ENCODE measurements at regions not wholly inside any gene's neighbourhood (a gene's known extent, or its start where the extent isn't known, plus 50 kb on each side); places are given as distances from the start of the nearest gene placed in this dataset.

DNA sequence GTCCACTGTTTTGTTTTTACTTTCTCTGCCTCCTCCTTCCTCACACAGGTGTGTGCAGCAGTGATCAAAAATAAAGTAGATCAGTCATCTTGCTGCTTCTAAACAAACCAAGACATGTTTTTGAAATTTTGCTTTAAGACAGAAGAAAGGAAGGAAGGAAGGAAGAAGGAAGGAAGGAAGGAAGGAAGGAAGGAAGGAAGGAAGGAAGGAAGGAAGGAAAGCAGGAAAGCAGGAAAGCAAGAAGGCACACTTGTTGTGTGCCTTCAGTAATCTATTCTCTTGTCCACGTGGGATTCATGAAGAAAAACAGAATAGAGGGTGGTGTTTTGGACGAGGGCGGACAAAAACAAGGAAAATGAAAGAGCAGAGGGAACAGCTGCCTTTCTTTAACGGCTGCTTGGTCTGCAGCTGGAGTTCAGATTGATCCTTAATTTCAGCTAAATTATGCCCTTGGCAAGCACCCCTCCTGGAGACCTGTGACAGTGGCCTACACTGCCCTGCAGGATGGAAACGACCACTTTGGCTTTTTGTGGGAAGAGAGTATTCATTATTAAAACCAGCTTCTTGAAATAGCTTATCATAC, 188.5 kb upstream of the IRX3 start:
- Histone ChIP-seq H3K36me3 (no peaks in the 10 kb centered on the region), H3K27ac (no peak overlapping the region), H3K4me3 (no peak overlapping the region), H3K4me1 (ENCODE audit: control insufficient read depth in 1 of 2, low read depth in 2 of 2) (no peaks in the 10 kb centered on the region), H3K27me3 (replicated peaks; ENCODE audit: insufficient read depth) (no peaks in the 10 kb centered on the region), H3K9me3 (no peaks in the 10 kb centered on the region)
- DNase-seq (ENCODE audit: low spot score) (no peak), ATAC-seq (ENCODE audit: insufficient number of reproducible peaks, low FRiP score, low read depth) (no peak)
- TF ChIP-seq, protein P1, sequence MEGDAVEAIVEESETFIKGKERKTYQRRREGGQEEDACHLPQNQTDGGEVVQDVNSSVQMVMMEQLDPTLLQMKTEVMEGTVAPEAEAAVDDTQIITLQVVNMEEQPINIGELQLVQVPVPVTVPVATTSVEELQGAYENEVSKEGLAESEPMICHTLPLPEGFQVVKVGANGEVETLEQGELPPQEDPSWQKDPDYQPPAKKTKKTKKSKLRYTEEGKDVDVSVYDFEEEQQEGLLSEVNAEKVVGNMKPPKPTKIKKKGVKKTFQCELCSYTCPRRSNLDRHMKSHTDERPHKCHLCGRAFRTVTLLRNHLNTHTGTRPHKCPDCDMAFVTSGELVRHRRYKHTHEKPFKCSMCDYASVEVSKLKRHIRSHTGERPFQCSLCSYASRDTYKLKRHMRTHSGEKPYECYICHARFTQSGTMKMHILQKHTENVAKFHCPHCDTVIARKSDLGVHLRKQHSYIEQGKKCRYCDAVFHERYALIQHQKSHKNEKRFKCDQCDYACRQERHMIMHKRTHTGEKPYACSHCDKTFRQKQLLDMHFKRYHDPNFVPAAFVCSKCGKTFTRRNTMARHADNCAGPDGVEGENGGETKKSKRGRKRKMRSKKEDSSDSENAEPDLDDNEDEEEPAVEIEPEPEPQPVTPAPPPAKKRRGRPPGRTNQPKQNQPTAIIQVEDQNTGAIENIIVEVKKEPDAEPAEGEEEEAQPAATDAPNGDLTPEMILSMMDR (IDR thresholded peaks at IDR 0.05), result no peak

DNA sequence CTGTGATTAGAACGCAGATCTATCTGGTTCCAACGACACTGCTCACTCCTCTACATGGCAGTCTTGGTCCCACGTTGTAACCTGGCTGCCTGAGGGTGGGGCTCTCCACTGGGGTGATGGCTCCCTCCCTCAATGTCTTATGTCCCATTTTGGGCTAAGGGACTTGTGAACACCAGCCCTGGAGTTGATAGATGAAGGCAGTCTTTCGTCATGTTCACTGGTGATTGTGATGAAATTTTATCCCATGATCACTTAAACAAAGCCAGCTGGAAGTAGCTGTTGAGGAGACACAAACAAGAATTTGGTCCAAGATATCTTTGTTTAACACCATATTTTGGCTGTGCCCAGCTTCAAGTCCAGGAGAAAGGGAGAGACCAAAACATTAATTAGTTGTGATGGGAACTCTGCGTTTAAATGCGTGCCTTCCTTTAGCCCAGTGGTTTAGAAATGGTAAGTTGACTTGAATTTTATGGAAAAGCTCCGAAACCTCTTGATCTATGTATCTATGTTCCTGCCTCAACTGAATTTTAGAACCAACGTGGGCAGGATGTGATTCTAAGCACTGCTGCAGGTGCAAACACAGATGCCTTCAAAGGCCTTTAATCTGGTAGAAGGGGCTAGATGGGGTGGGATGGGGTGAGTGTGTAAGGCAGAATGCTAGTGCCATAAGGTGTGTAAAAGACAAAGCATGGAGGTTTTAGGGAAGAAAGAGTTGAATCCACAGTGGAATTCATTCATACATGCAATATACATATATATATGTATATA, 186.8 kb upstream of the IRX3 start:
- H3K27me3 ChIP-seq (replicated peaks; ENCODE audit: insufficient read depth), result no peaks in the 10 kb centered on the region
- H3K27ac ChIP-seq, result no peak overlapping the region
- H3K4me1 ChIP-seq (ENCODE audit: control insufficient read depth in 1 of 2, low read depth in 2 of 2), result no peaks in the 10 kb centered on the region
- no peaks in the 10 kb centered on the region for H3K9me3 ChIP-seq
- ATAC-seq (ENCODE audit: insufficient number of reproducible peaks, low FRiP score, low read depth) (no peak), DNase-seq (ENCODE audit: low spot score) (no peak)
- H3K4me3 ChIP-seq, result no peak overlapping the region
- TF ChIP-seq, protein P1 (IDR thresholded peaks at IDR 0.05), result no peak
- no peaks in the 10 kb centered on the region for H3K36me3 ChIP-seq

DNA sequence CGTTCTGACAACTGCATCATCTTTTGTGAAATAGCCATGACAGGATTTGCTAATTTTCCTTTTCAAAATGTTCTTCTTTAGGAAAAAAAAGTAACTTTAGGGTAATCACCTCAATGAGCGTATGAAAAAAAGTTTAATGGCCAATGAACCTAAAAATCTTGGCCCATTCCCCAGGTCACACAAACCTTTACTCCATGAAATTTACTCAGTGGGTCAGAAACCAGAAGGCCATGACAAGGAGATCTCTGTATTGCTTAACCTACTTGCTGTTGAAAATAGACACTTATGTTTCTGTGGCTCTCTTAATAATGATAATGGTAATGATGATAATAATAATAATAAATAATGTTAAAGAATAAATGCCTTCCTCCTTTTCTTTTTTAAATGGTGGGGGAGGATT, 180.8 kb upstream of the IRX3 start:
- TF ChIP-seq, protein P1 (IDR thresholded peaks at IDR 0.05), result no peak
- no peak overlapping the region for H3K4me3 ChIP-seq
- no peaks in the 10 kb centered on the region for H3K9me3 ChIP-seq
- no peaks in the 10 kb centered on the region for H3K4me1 ChIP-seq (ENCODE audit: control insufficient read depth in 1 of 2, low read depth in 2 of 2)
- no peak overlapping the region for H3K27ac ChIP-seq
- no peaks in the 10 kb centered on the region for H3K27me3 ChIP-seq (replicated peaks; ENCODE audit: insufficient read depth)
- ATAC-seq (ENCODE audit: insufficient number of reproducible peaks, low FRiP score, low read depth) (no peak), DNase-seq (ENCODE audit: low spot score) (no peak)
- no peaks in the 10 kb centered on the region for H3K36me3 ChIP-seq

DNA sequence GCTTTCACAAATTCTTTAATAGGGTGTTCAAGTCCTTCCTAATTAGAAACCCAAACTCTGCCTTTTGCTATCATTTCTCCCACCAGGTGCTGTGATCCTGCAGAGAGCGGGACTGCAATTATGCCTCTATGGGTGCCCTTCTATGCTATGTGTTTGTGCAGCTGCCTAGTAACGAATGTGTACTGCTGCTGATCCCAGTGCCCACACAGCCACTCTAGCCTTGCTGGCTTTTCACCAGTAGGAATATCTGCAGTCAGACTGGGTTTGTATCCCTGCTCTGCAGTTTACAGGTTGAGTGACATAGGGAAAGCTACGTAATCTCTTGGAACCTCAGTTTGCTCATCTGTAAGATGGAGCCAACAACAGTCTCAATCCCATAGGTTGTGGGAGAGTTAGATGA, 179.6 kb upstream of the IRX3 start:
- H3K4me3 ChIP-seq, result no peak overlapping the region
- no peaks in the 10 kb centered on the region for H3K9me3 ChIP-seq
- ATAC-seq (ENCODE audit: insufficient number of reproducible peaks, low FRiP score, low read depth), result no peak
- H3K4me1 ChIP-seq (ENCODE audit: control insufficient read depth in 1 of 2, low read depth in 2 of 2), result no peaks in the 10 kb centered on the region
- no peak overlapping the region for H3K27ac ChIP-seq
- no peaks in the 10 kb centered on the region for H3K27me3 ChIP-seq (replicated peaks; ENCODE audit: insufficient read depth)
- TF ChIP-seq, protein P1 (IDR thresholded peaks at IDR 0.05), result no peak
- no peaks in the 10 kb centered on the region for H3K36me3 ChIP-seq
- no peak for DNase-seq (ENCODE audit: low spot score)

DNA sequence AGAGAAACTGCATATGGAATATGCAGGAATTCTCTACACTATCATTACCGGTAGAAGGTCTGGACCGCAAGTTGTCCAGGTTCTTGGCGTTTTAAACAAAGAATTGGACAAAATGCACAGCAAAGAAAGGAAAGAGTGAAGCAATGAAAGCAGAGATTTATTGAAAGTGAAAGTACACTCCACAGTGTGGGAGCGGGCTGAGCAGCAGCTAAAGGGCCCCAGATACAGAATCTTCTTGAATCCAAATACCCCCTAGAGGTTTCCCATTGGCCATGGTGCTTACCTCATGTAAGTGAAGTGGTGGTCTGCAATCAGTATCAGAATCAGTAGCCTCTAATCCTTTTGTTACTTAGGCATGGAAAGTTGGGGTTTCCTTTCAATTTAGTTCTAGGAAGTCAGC, 178.5 kb upstream of the IRX3 start:
- Histone ChIP-seq H3K4me1 (ENCODE audit: control insufficient read depth in 1 of 2, low read depth in 2 of 2) (no peaks in the 10 kb centered on the region), H3K36me3 (no peaks in the 10 kb centered on the region), H3K9me3 (no peaks in the 10 kb centered on the region), H3K4me3 (no peak overlapping the region), H3K27me3 (replicated peaks; ENCODE audit: insufficient read depth) (no peaks in the 10 kb centered on the region), H3K27ac (no peak overlapping the region)
- TF ChIP-seq, protein P1 (IDR thresholded peaks at IDR 0.05), result no peak
- ATAC-seq (ENCODE audit: insufficient number of reproducible peaks, low FRiP score, low read depth) (no peak), DNase-seq (ENCODE audit: low spot score) (no peak)

All from thoracic aorta (tissue), 2 donors.